GM12874 (cell line): ENCODE measurements at regions not wholly inside any gene's neighbourhood (a gene's known extent, or its start where the extent isn't known, plus 50 kb on each side); places are given as distances from the start of the nearest gene placed in this dataset.

Experiments used
- TF ChIP-seq, protein P1 (sequence below): IDR thresholded peaks from 2 replicates; pipeline ENCODE4 v1.5.1; 2011; ENCODE audit warnings: low read depth, mild to moderate bottlenecking, control low read depth, low read length, moderate library complexity; ENCODE audit not compliant: insufficient read depth

GRCh38 chr3:102054543-102055080, 205.3 kb downstream of the NFKBIZ start:
- TF ChIP-seq, protein P1, sequence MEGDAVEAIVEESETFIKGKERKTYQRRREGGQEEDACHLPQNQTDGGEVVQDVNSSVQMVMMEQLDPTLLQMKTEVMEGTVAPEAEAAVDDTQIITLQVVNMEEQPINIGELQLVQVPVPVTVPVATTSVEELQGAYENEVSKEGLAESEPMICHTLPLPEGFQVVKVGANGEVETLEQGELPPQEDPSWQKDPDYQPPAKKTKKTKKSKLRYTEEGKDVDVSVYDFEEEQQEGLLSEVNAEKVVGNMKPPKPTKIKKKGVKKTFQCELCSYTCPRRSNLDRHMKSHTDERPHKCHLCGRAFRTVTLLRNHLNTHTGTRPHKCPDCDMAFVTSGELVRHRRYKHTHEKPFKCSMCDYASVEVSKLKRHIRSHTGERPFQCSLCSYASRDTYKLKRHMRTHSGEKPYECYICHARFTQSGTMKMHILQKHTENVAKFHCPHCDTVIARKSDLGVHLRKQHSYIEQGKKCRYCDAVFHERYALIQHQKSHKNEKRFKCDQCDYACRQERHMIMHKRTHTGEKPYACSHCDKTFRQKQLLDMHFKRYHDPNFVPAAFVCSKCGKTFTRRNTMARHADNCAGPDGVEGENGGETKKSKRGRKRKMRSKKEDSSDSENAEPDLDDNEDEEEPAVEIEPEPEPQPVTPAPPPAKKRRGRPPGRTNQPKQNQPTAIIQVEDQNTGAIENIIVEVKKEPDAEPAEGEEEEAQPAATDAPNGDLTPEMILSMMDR, result no peak

DNA sequence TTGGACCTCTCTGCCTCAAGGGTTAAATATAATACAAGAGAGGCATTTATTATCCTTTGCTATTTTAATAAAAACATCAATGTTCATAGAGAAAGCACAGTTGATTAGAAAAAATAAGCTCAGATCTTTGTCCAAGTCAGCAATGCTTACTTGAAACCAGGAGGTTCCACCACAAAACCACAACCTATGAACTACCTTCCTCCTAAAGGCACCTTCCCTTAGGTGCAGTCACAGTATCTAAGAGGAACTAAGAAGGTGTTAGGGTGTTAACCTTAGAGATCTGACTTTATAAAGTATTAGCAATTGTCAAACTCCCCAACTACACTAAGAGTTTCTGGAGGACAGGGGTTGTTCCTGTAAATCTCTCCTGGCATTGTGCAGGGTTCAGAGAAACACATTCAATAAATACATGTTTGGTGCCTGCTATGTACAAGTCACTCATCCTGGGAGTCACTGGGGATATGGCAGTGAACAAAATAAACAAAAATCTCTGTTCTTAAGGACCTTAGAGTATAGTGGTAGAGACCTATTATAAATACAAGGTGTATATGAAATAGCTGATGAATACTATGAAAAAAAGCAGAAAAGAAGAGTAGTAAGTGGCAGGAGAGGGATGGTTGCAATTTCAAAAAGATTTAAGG, 208.6 kb downstream of the NFKBIZ start:
- TF ChIP-seq, protein P1, result no peak

DNA sequence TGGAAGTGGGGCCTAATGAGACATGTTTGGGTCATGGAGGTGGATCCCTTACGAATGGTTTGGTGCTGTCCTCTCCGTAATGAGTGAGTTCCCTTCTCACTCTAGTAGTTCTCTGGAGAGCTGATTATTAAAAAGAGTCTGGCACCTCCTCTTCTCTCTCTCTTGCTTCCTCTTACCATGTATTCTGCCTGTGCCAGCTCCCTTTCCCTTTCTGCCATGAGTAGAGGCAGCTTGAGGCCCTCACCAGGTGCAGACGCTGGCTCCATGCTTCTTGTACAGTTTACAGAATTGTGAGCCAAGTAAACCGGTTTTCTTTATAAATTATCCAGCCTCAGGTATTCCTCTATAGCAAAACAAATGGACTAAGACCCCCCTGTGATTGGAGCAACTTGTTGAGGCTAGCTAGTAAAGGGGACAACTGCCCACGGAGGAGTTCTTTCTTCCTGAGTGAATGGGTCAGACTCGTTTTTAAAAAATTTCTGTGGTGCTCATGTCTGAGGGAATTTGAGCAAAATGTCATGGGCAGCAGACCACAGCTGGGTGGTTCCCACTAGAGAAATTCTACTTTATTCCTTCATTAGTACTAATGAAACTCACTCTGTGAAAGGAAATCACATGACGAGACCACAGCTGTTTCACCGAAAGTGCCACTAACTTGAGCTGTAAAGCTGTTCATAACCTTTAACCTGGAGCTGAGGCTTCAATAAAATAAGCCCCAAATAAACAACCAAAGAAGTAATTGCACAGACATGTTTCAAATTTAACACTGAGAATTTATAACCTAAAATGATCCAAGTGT, 210.0 kb downstream of the NFKBIZ start:
- TF ChIP-seq, protein P1, result no peak

- TF ChIP-seq, protein P1, result no peak
Measured at GRCh38 chr3:102060814-102061213, 211.5 kb downstream of the NFKBIZ start.

DNA sequence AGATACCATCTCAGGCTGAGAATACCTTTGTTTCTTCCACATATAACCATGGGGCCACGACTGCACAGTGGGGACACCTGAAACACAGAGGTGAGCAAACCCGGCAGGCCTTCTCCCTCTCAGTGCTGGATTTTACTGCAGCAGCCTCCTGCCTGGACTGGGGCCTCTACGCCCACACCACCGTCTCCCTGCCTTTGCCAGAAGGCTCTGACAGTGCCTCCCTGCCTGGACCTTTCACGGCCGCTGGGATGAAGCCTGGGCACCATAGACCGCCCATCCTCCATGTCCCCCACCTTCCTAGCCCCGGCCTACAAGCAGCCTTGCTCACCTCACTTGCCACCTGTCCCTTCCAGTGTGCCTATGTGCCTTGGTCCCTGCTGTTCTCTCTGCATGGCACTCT, 214.3 kb downstream of the NFKBIZ start:
- TF ChIP-seq, protein P1, result no peak

GRCh38 chr3:102066470-102066869, 217.2 kb downstream of the NFKBIZ start:
- TF ChIP-seq, protein P1, result no peak

DNA sequence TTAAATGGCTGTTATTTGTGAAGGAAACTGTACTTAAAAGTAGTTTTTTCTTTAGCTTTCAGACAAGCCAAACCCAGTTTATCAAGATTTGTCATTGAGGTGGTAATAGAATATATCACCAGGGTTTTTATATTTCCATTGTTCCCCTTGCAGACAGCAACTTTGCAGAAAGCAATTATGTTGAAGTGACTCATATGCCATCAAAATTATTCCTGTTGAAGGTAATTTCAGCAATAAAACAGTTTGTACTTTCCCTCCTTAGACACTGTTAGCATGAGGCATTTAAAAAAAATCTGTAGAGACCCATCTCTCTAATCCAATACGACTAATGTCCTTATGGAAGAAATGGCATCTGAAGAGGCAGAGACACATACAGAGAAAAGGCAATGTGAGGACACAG, 219.0 kb downstream of the NFKBIZ start:
- TF ChIP-seq, protein P1, result no peak
